Right kidney (tissue), 1 donor: ENCODE measurements at regions not wholly inside any gene's neighbourhood (a gene's known extent, or its start where the extent isn't known, plus 50 kb on each side); places are given as distances from the start of the nearest gene placed in this dataset.
"Not testable (repeated sequence)": the region's sequence is repeated elsewhere in the genome, so short reads cannot be mapped to it uniquely, and the experiment has no call there.

Experiments
- DNase-seq: peaks from one replicate; pipeline ENCODE4 v3.0.0-alpha.2; 2016

GRCh38 chr2:128414946-128415778 lies 96.5 kb upstream of the HS6ST1 start:
- no peak for DNase-seq

GRCh38 chr2:128415779-128416061 lies 97.1 kb upstream of the HS6ST1 start:
- DNase-seq = no peak

GRCh38 chr2:128416109-128416785 lies 97.6 kb upstream of the HS6ST1 start:
- no peak for DNase-seq

- no peak for DNase-seq
These were observed 98.1 kb upstream of the HS6ST1 start for GRCh38 chr2:128416806-128417205.

- DNase-seq = not testable (repeated sequence)
These were observed 98.6 kb upstream of the HS6ST1 start for GRCh38 chr2:128417264-128417663.

GRCh38 chr2:128420131-128420530 lies 101.5 kb upstream of the HS6ST1 start:
- DNase-seq = no peak

- no peak for DNase-seq
These were observed 102.1 kb upstream of the HS6ST1 start for GRCh38 chr2:128420776-128421175.

GRCh38 chr2:128421286-128421685 lies 102.6 kb upstream of the HS6ST1 start:
- DNase-seq = no peak

GRCh38 chr2:128421861-128422311 lies 103.2 kb upstream of the HS6ST1 start:
- no peak for DNase-seq

GRCh38 chr2:128422571-128422970 lies 103.9 kb upstream of the HS6ST1 start:
- DNase-seq = no peak

- no peak for DNase-seq
These were observed 105.1 kb upstream of the HS6ST1 start for GRCh38 chr2:128423788-128424165.

GRCh38 chr2:128424406-128425171 lies 105.9 kb upstream of the HS6ST1 start:
- no peak for DNase-seq

GRCh38 chr2:128425216-128425615 lies 106.5 kb upstream of the HS6ST1 start:
- no peak for DNase-seq

- DNase-seq = no peak
These were observed 107.3 kb upstream of the HS6ST1 start for GRCh38 chr2:128425731-128426620.

- no peak for DNase-seq
These were observed 108.7 kb upstream of the HS6ST1 start for GRCh38 chr2:128427413-128427755.

GRCh38 chr2:128428415-128428814 lies 109.7 kb upstream of the HS6ST1 start:
- no peak for DNase-seq

- DNase-seq = no peak
These were observed 113.8 kb upstream of the HS6ST1 start for GRCh38 chr2:128432423-128432822.

GRCh38 chr2:128433911-128434550 lies 115.4 kb upstream of the HS6ST1 start:
- DNase-seq = no peak

GRCh38 chr2:128435576-128436478 lies 117.2 kb upstream of the HS6ST1 start:
- no peak for DNase-seq

GRCh38 chr2:128436479-128437203 lies 118.0 kb upstream of the HS6ST1 start:
- no peak for DNase-seq
